K562 (cell line): ENCODE measurements at regions not wholly inside any gene's neighbourhood (a gene's known extent, or its start where the extent isn't known, plus 50 kb on each side); places are given as distances from the start of the nearest gene placed in this dataset.

Experiments used
- ATF7 ChIP-seq: fragments of 450-650 bp; IDR thresholded peaks from 2 replicates; pipeline ENCODE4 v1.7.1; 2014; ENCODE audit warnings: mild to moderate bottlenecking, moderate library complexity
- CREM ChIP-seq: IDR thresholded peaks from 2 replicates; pipeline ENCODE4 v1.6.1; 2014; ENCODE audit warnings: antibody characterized with exemption, low read depth
- GATA2 ChIP-seq: sonication (generic); formaldehyde crosslinking; IDR thresholded peaks from 2 replicates; pipeline ENCODE4 v1.4.0; 2020; ENCODE audit warnings: mild to moderate bottlenecking, missing genetic modification reagents
- RERE ChIP-seq: sonication (generic); formaldehyde crosslinking; IDR thresholded peaks from 2 replicates; pipeline ENCODE4 v1.8.0; 2023; ENCODE audit warnings: missing genetic modification reagents, mild to moderate bottlenecking, borderline replicate concordance
- TAF1 ChIP-seq: IDR thresholded peaks from 2 replicates; pipeline ENCODE4 v1.6.1; 2011; ENCODE audit warnings: mild to moderate bottlenecking, low read length, moderate library complexity; ENCODE audit not compliant: insufficient read depth, control insufficient read depth, severe bottlenecking; ENCODE audit errors: extremely low read depth
- XRCC5 ChIP-seq: fragments of 200-400 bp; formaldehyde crosslinking; IDR thresholded peaks from 2 replicates; pipeline ENCODE4 v1.6.1; 2017; ENCODE audit warnings: low read depth, mild to moderate bottlenecking, low read length
- ZFP36 ChIP-seq: fragments of 150-350 bp; IDR thresholded peaks from 2 replicates; pipeline ENCODE4 v1.6.1; 2018; ENCODE audit warnings: low read length, low read depth; ENCODE audit not compliant: partially characterized antibody
- ZNF3 ChIP-seq: fragments of 250-450 bp; sonication (Bioruptor Pico); IDR thresholded peaks from 2 replicates; pipeline ENCODE4 v1.5.0; 2021; ENCODE audit warnings: mild to moderate bottlenecking, moderate library complexity

- TF ChIP-seq RERE (no peak), GATA2 (CRISPR knock-in tag) (no peak), XRCC5 (no peak), TAF1 (no peak), ZNF3 (no peak), CREM (no peak), ATF7 (no peak), ZFP36 (no peak)
Observed at GRCh38 chr6:148674306-148674705, 72.5 kb upstream of the UST start (continued).
